ENCODE measurements at regions not wholly inside any gene's neighbourhood (a gene's known extent, or its start where the extent isn't known, plus 50 kb on each side); places are given as distances from the start of the nearest gene placed in this dataset.

DNA sequence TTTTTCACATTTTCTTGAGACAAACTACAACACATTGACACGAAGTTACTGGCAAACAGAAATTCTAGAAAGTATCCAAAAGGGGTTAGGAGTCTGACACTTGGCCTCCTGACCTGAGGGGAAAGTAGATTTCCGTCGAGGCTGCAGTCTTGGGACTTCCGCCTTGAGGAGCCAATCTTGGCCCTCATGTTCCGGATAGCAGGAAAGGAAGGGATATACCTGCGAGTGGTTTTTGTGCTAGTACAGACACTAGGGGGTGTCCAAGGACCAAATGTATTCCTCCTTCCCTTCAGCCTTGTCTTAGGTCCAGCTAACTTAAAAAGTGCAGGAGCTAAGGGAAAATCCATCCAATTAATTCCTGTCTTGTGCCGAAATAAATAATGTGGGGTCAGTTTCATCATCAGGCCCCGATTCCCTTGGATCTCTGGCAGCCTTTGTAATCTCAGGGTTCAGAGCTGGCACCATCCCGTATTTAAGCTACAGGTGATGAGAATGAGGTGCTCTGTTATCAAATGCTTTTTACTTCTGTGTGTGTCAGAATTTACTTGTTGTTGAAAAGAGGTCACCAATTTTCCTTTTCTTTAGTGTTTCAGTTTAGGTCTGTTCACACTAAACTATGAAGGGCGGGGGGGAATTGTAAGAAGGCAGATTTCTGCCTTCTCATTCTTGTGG lies 330.2 kb upstream of the FANCL start:
- no peak for TF ChIP-seq POLR2A (IDR thresholded peaks at IDR 0.05)
- peak; percentile 31 to 36 (median 35) for TF ChIP-seq CTCF (IDR thresholded peaks at IDR 0.05)
- Histone ChIP-seq H3K27me3 (no peaks in the 10 kb centered on the region), H3K4me3 (no peak overlapping the region), H3K27ac (no peak overlapping the region), H3K4me1 (no peaks in the 10 kb centered on the region), H3K36me3 (peaks cover 0 to 3% of the 10 kb centered on the region in 2 donors), H3K9me3 (no peaks in the 10 kb centered on the region)
- no peak for DNase-seq
- intact Hi-C loops (cut with DNase I; ENCODE audit: low total_unique reads) = no loop called here

DNA sequence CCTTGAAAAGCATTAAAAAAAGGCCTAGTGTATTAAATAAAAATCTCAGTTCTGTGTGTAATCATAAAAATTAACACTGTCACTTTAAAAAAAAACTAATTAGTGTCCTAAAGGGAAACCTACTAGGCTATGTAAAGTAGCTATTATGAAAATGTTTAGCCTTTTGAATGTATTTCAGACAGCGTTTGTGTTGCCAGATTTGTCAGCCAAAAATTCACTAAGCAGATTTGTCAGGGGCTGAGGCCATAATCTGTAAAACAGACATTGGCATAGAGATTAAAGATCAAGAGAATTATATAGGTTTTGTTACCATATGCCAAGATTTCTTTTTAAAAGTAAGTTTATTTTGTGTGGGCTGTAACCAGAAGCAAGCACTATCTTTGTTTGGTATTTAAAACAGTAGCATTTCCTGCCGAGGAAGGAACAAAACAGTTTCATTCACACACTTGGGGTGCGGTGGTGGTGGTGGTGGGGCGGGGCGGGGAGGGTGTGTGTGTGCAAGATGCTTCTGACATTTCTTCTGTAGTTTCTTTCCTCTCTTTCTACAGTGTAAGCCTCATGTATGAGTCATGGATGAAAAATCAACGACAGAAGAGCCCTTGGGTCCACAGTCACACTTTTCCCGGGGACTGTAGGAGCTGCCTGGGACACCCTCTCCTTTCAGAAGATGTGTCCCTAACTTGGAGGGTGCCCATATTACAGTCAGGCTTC lies 328.5 kb upstream of the FANCL start:
- no peak for TF ChIP-seq POLR2A (IDR thresholded peaks at IDR 0.05)
- no peak for TF ChIP-seq CTCF (IDR thresholded peaks at IDR 0.05)
- Histone ChIP-seq H3K4me3 (no peak overlapping the region), H3K9me3 (no peaks in the 10 kb centered on the region), H3K36me3 (peaks cover 0 to 3% of the 10 kb centered on the region in 2 donors), H3K27me3 (no peaks in the 10 kb centered on the region), H3K4me1 (no peaks in the 10 kb centered on the region), H3K27ac (no peak overlapping the region)
- DNase-seq = no peak
- intact Hi-C loops (cut with DNase I; ENCODE audit: low total_unique reads) = no loop called here

- no peak overlapping the region for H3K27ac ChIP-seq
- H3K27me3 ChIP-seq = no peaks in the 10 kb centered on the region
- peaks cover 0 to 3% of the 10 kb centered on the region in 2 donors for H3K36me3 ChIP-seq
- H3K9me3 ChIP-seq = no peaks in the 10 kb centered on the region
- no peaks in the 10 kb centered on the region for H3K4me1 ChIP-seq
- DNase-seq = no peak
- intact Hi-C loops (cut with DNase I; ENCODE audit: low total_unique reads) = no loop called here
- H3K4me3 ChIP-seq = no peak overlapping the region
- TF ChIP-seq CTCF (IDR thresholded peaks at IDR 0.05) (no peak), POLR2A (IDR thresholded peaks at IDR 0.05) (no peak)
These were observed 327.8 kb upstream of the FANCL start for GRCh38 chr2:58568901-58569300.

DNA sequence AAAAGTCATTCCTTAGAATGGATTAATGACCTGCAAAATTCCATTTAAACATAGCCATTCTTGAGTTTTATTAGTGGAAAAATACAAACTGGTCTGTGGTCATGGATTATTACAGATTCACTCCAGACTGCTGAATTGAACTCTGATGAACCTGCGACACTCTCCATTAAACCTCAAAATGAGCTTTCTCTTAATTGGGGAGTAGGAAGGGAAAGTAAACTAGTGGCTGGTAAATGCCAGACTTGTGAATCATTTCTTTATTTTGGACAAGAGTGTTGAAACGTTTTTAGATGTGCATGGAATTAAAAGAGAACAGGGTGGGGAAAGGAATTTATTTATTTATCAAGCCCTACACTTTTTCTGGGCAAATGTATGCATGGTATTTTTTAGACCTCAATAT lies 321.2 kb upstream of the FANCL start:
- TF ChIP-seq CTCF (IDR thresholded peaks at IDR 0.05) (no peak), POLR2A (IDR thresholded peaks at IDR 0.05) (no peak)
- Histone ChIP-seq H3K27ac (no peak overlapping the region), H3K27me3 (no peaks in the 10 kb centered on the region), H3K4me3 (no peak overlapping the region), H3K4me1 (no peaks in the 10 kb centered on the region), H3K9me3 (no peaks in the 10 kb centered on the region), H3K36me3 (no peaks in the 10 kb centered on the region)
- no peak for DNase-seq
- intact Hi-C loops (cut with DNase I; ENCODE audit: low total_unique reads) = no loop called here

DNA sequence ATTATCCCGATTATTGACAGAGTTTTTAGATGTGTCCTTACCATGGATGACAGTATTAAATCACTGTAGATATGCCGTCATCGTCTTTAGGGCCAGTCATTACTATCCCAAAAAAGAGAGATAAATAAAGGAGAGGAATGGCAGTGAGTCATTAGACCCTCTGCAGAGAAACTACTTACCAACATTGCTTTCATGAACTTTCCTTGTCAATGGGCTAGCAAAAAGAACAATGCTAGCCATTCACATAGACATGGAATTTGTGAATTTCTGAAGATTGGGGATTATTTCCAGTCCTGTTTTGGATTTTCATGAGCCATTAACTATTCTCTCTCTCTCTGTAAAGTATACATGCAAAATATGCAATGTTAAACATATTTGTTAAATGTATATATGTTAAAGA lies 319.4 kb upstream of the FANCL start:
- TF ChIP-seq CTCF (IDR thresholded peaks at IDR 0.05) (no peak), POLR2A (IDR thresholded peaks at IDR 0.05) (no peak)
- Histone ChIP-seq H3K27me3 (no peaks in the 10 kb centered on the region), H3K36me3 (no peaks in the 10 kb centered on the region), H3K4me1 (no peaks in the 10 kb centered on the region), H3K9me3 (no peaks in the 10 kb centered on the region), H3K4me3 (no peak overlapping the region), H3K27ac (no peak overlapping the region)
- DNase-seq = no peak
- intact Hi-C loops (cut with DNase I; ENCODE audit: low total_unique reads) = no loop called here
